GM06990 (cell line): ENCODE measurements at regions not wholly inside any gene's neighbourhood (a gene's known extent, or its start where the extent isn't known, plus 50 kb on each side); places are given as distances from the start of the nearest gene placed in this dataset.

Experiments
- DNase-seq: peaks from one replicate; pipeline ENCODE4 v3.0.0-alpha.2; 2011; ENCODE audit not compliant: insufficient read length; ENCODE audit errors: extremely low read depth
- H3K27me3 ChIP-seq: replicated peaks from 2 replicates; pipeline ENCODE4 v1.6.0; 2011; ENCODE audit warnings: low read length; ENCODE audit not compliant: control insufficient read depth, insufficient read depth
- H3K36me3 ChIP-seq: 2 replicates; pipeline ENCODE4 v1.5.1; 2011; ENCODE audit warnings: low read length; ENCODE audit not compliant: control insufficient read depth, insufficient read depth
- H3K4me3 ChIP-seq: replicated peaks from 2 replicates; pipeline ENCODE4 v1.5.1; 2011; ENCODE audit warnings: low read depth, mild to moderate bottlenecking, control low read depth, low read length
- TF ChIP-seq, protein P1 (sequence below): IDR thresholded peaks from 2 replicates; pipeline ENCODE4 v1.5.1; 2011; ENCODE audit warnings: low read length, control low read depth, mild to moderate bottlenecking, inconsistent platforms; ENCODE audit not compliant: insufficient read depth, poor library complexity, severe bottlenecking

DNA sequence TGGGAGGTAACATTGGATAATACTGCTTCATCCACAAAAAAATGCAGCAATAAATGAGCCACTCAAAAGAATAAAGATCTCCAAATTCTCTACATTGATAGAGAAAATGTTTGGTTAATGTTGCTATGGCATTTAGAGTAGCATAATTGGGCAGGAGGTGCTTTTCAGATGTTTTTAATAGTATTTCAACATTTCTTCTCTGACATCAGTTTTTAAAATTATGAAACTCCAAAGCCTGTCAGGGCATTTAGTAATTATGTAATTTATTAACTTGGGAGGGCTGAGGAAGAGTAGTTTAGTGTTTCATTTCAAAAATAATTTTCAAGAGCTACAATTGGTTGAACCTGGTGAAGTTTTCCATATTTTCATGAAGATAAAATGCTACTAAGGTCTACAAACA, 211.3 kb upstream of the INTU start:
- H3K27me3 ChIP-seq = no peaks in the 10 kb centered on the region
- no peak for DNase-seq
- H3K4me3 ChIP-seq = no peak overlapping the region
- TF ChIP-seq, protein P1, sequence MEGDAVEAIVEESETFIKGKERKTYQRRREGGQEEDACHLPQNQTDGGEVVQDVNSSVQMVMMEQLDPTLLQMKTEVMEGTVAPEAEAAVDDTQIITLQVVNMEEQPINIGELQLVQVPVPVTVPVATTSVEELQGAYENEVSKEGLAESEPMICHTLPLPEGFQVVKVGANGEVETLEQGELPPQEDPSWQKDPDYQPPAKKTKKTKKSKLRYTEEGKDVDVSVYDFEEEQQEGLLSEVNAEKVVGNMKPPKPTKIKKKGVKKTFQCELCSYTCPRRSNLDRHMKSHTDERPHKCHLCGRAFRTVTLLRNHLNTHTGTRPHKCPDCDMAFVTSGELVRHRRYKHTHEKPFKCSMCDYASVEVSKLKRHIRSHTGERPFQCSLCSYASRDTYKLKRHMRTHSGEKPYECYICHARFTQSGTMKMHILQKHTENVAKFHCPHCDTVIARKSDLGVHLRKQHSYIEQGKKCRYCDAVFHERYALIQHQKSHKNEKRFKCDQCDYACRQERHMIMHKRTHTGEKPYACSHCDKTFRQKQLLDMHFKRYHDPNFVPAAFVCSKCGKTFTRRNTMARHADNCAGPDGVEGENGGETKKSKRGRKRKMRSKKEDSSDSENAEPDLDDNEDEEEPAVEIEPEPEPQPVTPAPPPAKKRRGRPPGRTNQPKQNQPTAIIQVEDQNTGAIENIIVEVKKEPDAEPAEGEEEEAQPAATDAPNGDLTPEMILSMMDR = no peak
- H3K36me3 ChIP-seq = no peaks in the 10 kb centered on the region

GRCh38 chr4:127425202-127425845, 207.4 kb upstream of the INTU start:
- TF ChIP-seq, protein P1 = no peak
- DNase-seq = no peak
- Histone ChIP-seq H3K27me3 (no peaks in the 10 kb centered on the region), H3K4me3 (no peak overlapping the region), H3K36me3 (no peaks in the 10 kb centered on the region)

DNA sequence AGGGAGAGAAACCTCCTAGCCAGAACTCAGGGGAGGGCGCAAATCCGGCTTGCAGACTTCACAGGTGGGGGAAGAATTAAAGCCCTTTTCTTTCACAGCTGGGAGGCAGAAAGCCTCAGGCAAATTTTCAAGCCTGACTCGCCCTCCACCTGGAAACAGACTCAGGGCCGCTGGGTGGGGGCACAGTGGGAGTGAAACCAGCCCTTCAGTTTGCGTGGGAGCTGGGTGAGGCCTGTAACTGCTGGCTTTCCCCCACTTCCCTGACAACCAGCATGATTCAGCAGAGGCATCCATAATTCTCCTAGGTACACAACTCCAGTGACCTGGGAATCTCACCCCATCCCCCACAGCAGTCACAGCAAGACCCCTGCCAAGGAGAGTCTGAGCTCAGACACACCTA, 206.9 kb upstream of the INTU start:
- no peak for DNase-seq
- no peaks in the 10 kb centered on the region for H3K36me3 ChIP-seq
- no peak overlapping the region for H3K4me3 ChIP-seq
- TF ChIP-seq, protein P1 = no peak
- no peaks in the 10 kb centered on the region for H3K27me3 ChIP-seq

DNA sequence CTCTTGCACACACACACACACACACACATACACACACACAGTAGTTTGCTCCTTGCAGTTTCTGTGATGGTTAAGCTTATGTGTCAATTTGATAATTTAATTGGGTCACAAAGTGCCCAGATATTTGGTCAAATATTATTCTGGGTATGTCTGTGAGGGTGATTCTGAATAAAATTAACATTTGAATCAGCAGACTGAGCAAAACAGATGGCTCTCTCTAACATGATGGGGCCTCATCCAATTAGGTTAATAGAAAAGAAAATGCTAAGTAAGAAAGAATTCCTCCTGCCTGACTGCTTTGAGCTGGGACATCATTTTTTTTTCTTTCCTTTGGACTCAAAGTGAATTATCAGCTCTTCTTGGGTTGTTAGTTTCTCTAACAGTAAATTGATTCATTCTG, 191.2 kb upstream of the INTU start:
- Histone ChIP-seq H3K27me3 (no peaks in the 10 kb centered on the region), H3K4me3 (no peak overlapping the region), H3K36me3 (no peaks in the 10 kb centered on the region)
- TF ChIP-seq, protein P1 = no peak
- no peak for DNase-seq

GRCh38 chr4:127445471-127445870, 187.3 kb upstream of the INTU start:
- no peaks in the 10 kb centered on the region for H3K36me3 ChIP-seq
- H3K4me3 ChIP-seq = no peak overlapping the region
- TF ChIP-seq, protein P1 = no peak
- no peaks in the 10 kb centered on the region for H3K27me3 ChIP-seq
- DNase-seq = no peak

DNA sequence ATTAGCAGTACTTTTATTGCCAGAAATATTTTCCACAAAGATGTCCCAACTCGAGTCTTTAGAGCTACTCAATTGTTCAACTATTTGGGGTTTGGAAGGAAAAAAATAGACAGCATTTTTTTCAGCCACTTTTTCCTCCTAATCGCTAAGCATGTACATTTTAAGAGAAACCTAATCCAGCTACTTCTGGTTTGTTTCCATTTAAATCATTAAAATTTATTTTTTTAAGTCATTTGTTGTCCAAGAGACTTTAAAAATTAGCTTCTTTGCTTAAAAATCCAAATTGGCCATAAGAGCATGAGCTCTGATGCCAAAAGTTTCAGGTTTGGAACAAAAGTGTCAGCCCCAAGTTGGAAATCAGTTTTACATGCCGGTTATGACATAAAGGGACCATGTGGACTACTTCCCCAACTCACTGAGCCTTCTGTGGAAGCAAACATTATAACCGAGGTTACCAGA, 186.3 kb upstream of the INTU start:
- Histone ChIP-seq H3K36me3 (no peaks in the 10 kb centered on the region), H3K27me3 (no peaks in the 10 kb centered on the region), H3K4me3 (no peak overlapping the region)
- TF ChIP-seq, protein P1 = no peak
- no peak for DNase-seq
